Fibroblast of peridontal ligament (primary cell): ENCODE measurements at regions not wholly inside any gene's neighbourhood (a gene's known extent, or its start where the extent isn't known, plus 50 kb on each side); places are given as distances from the start of the nearest gene placed in this dataset.
"Not testable (repeated sequence)": the region's sequence is repeated elsewhere in the genome, so short reads cannot be mapped to it uniquely, and the experiment has no call there.

Experiments used
- DNase-seq: peaks from one replicate; pipeline ENCODE4 v3.0.0-alpha.2; 2010; ENCODE audit errors: extremely low read depth

GRCh38 chr22:23460517-23461031, 119.5 kb downstream of the IGLL1 start:
- not testable (repeated sequence) for DNase-seq

- DNase-seq, result not testable (repeated sequence)
These were observed 120.2 kb downstream of the IGLL1 start for GRCh38 chr22:23459645-23460516.

- no peak for DNase-seq
These were observed 121.2 kb downstream of the IGLL1 start for GRCh38 chr22:23458663-23459541.

GRCh38 chr22:23457380-23457985, 122.6 kb downstream of the IGLL1 start:
- DNase-seq, result no peak

GRCh38 chr22:23456666-23457379, 123.3 kb downstream of the IGLL1 start:
- DNase-seq, result not testable (repeated sequence)

- not testable (repeated sequence) for DNase-seq
These were observed 125.7 kb downstream of the IGLL1 start for GRCh38 chr22:23454345-23454744.

GRCh38 chr22:23453277-23453676, 126.8 kb downstream of the IGLL1 start:
- no peak for DNase-seq

- DNase-seq, result no peak
These were observed 127.7 kb downstream of the IGLL1 start for GRCh38 chr22:23452231-23453010.

GRCh38 chr22:23451452-23452230, 128.4 kb downstream of the IGLL1 start:
- not testable (repeated sequence) for DNase-seq

- DNase-seq, result not testable (repeated sequence)
These were observed 129.3 kb downstream of the IGLL1 start for GRCh38 chr22:23450821-23451220.

GRCh38 chr22:23450434-23450795, 129.7 kb downstream of the IGLL1 start:
- no peak for DNase-seq

- not testable (repeated sequence) for DNase-seq
These were observed 130.2 kb downstream of the IGLL1 start for GRCh38 chr22:23449748-23450433.

GRCh38 chr22:23448499-23449288, 131.4 kb downstream of the IGLL1 start:
- not testable (repeated sequence) for DNase-seq

GRCh38 chr22:23446796-23447350, 133.2 kb downstream of the IGLL1 start:
- no peak for DNase-seq

GRCh38 chr22:23446194-23446593, 133.9 kb downstream of the IGLL1 start:
- not testable (repeated sequence) for DNase-seq

GRCh38 chr22:23443905-23444304, 136.2 kb downstream of the IGLL1 start:
- DNase-seq, result not testable (repeated sequence)

- DNase-seq, result not testable (repeated sequence)
These were observed 140.5 kb downstream of the IGLL1 start for GRCh38 chr22:23439581-23439980.

- DNase-seq, result no peak
These were observed 141.9 kb downstream of the IGLL1 start for GRCh38 chr22:23438216-23438615.
